NCI-H82 (cell line): ENCODE measurements at regions not wholly inside any gene's neighbourhood (a gene's known extent, or its start where the extent isn't known, plus 50 kb on each side); places are given as distances from the start of the nearest gene placed in this dataset.
"Not testable (repeated sequence)": the region's sequence is repeated elsewhere in the genome, so short reads cannot be mapped to it uniquely, and the experiment has no call there.

Experiments used
- DNase-seq: peaks from one replicate; lab custom pipeline; 2025; lab: John Stamatoyannopoulos, UW

DNA sequence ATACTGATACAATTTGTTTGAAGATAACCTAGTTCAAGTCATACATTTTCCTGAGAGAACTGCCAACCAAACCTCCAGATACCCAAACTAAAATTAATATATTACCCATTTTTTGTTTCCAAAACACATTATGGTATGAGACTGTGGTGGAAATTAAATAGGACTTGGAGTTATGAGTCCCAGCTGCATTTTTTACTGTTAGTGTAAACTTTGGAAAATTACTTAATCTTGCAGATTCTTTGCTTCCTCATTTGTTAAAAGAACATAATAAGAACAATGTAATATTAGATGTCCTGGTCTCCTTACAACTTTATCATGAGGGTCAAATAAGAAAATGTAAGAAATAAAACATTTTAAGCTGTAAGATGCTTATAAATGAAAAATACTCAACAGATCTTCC, 98.2 kb upstream of the TRIB2 start:
- no peak for DNase-seq

DNA sequence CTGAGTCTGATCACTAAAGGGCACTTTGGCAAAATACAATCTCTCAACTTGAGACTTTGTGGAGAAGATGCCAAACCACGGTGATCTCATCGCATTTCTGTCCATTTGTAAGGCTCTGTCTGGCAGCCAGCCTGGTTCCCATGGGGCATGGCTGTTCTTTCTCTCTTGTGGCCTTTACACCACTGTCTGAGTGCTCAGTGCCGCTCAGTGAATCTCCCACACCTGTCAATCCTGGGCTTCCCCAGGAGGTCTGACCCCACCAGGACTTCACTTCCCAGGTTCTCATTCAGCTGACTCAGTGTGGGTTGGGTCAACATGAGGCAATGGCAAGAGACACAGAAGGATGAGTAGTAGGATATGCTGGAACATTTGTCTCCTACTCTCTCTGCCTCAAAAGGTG, 96.8 kb upstream of the TRIB2 start:
- DNase-seq, result no peak

DNA sequence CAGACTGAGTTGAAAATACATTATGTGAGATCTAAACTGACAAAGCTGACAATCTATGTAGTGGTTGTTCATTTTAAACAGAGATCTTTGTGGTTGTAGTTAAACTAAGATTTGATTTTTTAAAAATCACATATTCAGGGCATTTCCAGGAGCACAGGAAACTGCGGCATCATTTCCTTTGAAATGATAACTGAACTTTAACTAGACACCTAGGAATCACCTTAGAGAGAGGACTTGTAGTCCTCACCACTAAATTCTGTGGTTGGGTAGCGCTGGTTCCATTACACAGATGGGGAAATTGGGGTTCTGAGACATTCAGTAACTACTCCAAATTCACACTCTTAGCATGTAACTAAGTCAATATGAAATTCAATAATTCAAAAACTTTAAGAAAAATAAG, 96.0 kb upstream of the TRIB2 start:
- DNase-seq, result no peak

GRCh38 chr2:12623051-12623450, 93.7 kb upstream of the TRIB2 start:
- DNase-seq, result no peak

DNA sequence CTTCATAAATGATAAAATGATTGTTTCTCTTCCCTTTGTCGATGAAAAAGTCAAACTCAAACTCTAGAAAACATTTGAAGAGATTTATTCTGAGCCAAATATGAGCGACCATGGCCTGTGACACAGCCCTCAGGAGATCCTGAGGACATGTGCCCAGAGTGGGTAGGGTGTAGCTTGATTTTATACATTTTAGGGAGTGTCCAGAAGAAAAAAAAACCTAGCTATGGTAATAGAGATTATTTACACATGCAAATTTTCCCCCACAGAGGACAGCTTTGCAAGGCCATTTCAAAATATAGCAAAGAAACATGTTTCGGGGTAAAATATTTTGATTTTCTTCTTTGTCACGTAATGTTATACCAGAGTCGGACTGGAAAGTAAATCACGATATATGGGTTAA, 92.4 kb upstream of the TRIB2 start:
- no peak for DNase-seq

DNA sequence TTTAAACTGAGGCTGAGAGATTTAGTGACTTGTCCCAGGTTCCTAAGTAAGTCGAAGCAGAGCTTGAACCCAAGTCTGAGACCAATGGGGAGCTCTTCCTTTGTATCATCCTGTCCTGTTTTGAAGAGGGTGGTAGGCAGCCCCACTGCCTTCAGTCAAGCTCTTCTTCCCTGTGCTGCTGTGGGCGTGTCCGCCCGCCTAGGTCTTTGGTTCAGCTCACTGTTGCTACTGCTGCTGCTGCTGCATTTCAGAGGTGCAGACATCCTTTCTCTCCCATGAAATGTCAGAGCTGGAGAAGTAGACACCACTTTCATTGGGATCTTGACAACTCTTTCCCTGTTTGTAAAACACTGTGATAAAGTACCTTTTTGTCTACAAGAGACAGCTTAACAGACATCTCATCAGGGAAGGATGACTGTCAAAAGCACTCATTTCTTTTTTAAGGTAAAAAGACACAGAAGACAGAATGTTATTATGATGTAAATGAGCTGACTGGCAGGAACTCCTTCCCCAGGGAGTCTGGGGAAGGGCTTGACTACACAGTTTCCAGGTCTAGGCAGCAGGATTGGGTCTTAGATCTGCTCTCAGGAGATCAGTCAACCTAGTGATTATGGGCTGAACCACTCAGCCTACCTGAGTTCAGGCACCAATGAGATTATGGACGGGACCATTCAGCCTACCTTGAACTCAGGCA, 91.7 kb upstream of the TRIB2 start:
- DNase-seq, result no peak

DNA sequence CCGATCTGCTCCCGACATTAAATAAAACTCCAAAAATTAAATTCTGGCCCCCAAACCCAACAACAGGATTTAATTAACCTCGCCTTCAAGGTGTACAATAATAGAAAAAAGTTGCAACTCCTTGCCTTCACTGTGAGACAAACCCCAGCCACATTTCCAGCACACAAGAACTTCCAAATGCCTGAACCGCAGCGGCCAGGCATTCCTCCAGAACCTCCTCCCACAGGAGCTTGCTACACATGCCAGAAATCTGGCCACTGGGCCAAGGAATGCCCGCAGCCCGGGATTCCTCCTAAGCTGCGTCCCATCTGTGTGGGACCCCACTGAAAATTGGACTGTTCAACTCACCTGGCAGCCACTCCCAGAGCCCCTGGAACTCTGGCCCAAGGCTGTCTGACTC, 88.2 kb upstream of the TRIB2 start:
- not testable (repeated sequence) for DNase-seq

- no peak for DNase-seq
Observed at GRCh38 chr2:12636837-12637581, 79.7 kb upstream of the TRIB2 start.

GRCh38 chr2:12637754-12638153, 79.0 kb upstream of the TRIB2 start:
- no peak for DNase-seq

DNA sequence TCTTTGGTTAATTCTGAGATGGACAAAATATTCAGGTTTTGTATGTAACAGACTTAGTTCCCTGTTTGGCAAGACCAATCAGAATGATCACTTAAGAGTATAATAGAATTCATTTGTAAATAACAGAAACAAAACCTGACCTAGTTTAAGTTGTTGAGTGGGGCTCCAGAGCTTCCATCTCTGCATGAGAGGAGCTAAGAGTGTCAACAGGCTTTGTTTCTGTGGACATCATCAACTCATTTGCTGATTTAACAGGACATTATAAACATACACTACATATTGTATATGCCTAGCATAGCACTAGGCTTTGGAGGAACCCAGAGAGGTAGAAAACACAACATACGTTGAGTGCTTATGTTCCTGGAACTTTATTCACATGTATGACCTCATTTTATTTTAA, 75.3 kb upstream of the TRIB2 start:
- DNase-seq, result no peak

GRCh38 chr2:12642332-12642731, 74.4 kb upstream of the TRIB2 start:
- DNase-seq, result no peak

DNA sequence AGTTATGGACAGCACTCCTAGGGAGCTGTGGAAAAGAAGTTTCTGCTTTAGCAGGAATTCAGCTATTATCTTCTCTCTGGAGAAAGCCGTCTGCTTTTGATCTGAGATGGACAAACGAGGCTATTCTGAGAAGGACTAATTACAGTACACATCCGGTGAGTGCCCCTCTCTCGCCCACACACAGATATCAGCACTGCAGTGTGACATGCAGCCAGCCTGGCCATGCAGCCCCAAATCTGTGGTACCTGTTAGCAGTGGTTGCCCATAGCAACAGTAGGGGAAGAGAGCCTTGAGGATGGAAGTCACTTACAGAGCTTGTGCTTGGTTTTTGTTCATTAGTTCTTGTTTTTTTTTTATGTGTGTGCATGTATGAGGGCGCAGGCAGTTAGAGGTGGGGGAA, 73.9 kb upstream of the TRIB2 start:
- no peak for DNase-seq

- no peak for DNase-seq
Observed at GRCh38 chr2:12649602-12650400, 66.9 kb upstream of the TRIB2 start.

DNA sequence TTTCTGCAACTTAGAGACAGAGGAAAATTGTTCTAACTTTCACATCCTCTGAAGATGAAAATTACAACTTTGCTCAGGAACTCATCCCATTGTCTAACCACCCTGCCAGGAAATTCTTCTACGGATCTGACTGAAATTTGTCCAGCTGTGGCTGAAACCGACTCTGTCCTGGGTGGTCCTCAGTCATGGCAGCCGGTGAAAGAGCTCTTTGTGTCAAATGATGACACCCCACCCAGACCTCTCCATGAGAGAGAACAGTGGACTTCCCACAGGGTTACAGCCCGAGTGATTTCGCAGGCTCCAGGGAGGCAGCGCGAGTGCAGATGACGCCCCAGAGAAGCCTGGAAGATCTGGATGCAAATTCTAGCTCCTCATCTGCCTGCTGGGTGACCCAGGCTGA, 65.1 kb upstream of the TRIB2 start:
- DNase-seq, result no peak

DNA sequence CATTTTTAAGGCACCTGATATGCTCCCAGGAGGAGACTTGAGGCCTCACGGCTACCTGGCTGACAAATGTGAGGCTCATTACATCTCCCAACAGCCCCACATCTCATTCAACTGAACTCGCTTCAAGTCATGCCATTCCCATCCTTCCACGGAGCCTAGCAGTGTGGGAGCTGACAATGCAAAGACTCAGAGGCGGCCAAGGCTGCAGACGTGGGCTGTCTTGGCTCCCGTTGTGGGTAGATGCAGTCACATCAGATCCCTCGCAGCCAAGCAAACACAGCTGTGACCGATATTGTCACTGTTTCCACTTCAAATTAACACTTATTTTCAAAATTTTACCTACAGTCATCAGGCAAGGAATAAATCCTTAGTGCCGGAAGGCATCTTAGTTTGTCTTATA, 64.0 kb upstream of the TRIB2 start:
- no peak for DNase-seq

DNA sequence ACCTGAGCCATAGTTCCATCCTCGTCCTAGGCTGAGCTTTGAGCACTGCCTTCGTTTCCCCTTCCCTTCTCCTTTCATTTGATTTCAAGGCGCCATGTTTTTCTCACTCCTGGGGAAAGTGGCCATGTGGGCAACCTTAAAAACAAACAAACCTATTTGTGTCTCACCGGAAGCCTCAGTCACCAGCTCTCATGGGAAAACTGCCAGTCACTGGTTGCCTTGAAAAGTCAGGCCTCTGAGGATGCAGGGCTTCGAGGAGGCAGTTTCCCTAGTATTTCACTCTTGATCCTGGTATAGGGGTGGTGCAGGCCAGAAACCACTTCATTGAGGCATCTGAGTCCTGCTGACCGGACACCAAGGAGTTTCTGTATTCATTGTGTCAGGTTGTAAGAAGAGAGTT, 59.2 kb upstream of the TRIB2 start:
- no peak for DNase-seq

GRCh38 chr2:12658310-12658945, 58.3 kb upstream of the TRIB2 start:
- DNase-seq, result no peak

- DNase-seq, result no peak
Observed at GRCh38 chr2:12661489-12661888, 55.2 kb upstream of the TRIB2 start.

DNA sequence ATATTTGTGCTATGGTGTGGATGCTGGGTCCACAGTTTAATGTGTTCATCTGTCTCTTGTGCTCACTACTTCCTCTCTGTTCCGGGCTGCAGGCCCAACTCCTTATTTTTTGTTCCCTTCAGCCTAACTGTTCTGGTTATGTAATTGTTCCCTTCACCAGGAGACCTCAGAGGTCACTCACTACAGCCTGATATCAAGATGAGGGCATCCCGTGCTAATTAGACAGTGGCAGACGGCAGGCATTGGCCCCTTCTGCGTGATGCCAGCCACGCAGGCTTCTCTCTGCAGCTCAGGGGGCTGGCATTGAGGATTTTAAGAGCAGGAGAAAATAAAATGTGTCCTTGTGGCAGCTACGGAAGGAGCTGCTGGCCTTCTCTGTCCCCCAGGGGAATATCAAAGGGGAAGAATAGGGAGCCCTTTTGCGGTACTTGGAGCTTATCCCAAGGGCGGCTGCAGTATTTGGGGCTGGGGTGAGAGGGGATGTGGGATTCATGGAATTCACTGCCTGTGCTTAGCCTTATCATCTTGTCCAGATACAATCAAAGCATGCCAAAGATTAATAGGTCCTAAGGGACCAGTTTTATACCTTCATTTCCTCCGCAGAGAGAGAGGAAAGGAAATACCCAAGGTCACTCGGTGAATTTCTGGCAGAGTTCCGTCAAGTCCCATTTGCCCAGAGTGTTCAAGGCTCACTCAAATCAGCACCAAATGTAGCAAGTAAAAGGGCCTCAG, 53.3 kb upstream of the TRIB2 start:
- DNase-seq, result no peak

DNA sequence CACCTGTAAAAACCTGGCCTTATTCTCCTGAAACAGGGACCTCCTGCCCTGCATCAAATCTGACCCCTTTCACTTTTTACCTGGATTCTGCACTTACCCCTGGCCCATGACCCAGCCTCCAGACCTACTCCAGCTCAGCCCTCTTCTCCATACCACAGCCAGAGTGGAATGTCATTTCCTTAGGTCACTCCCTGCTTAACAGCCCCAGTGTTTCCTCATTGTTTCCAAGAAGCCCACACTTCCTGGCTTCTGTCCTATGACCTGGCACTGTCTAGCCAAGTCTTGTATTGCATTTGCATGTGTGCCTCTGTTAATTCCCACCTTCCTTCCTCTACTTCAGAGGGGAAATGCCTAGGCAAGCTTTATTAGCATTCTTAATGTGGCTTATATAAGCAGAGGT, 51.4 kb upstream of the TRIB2 start:
- DNase-seq, result no peak

DNA sequence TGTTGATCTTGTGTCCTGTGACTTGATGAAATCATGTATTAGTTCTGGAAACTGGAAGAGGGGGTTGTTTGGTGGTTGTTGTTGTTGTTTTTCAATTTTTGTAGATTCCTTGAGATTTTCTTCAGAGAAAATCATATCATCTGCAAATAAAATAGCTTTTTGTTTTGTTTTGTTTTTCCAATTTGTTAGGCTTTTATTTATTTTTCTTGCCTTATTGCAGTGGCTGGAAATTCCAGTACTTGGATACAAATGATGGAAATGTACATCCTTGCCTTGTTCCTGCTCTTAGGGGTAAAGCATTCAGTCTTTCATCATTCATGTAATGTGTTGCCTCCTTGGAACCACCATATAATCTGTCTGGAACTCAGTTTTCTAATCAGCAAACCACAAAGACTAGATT, 50.3 kb upstream of the TRIB2 start:
- DNase-seq, result no peak
